Activated CD8-positive, alpha-beta T cell treated with anti-CD3 and anti-CD28 coated beads for 36 hours (primary cell): ENCODE measurements at regions not wholly inside any gene's neighbourhood (a gene's known extent, or its start where the extent isn't known, plus 50 kb on each side); places are given as distances from the start of the nearest gene placed in this dataset.

Experiments used
- ATAC-seq: fragments of 200-7000 bp; cut with Tn5 transposase; one replicate; pipeline ENCODE4 v1.10.0; 2021; ENCODE audit warnings: mild to moderate bottlenecking, moderate library complexity
- CTCF ChIA-PET: fragments of 350-600 bp; sonication (Branson Sonifier 250); formaldehyde crosslinking; loops from one replicate; lab custom pipeline; 2021; ENCODE audit warnings: antibody characterized with exemption; lab: Charles Lee
- POLR2A ChIA-PET: fragments of 350-600 bp; sonication (Branson Sonifier 250); formaldehyde crosslinking; loops from one replicate; lab custom pipeline; 2021; ENCODE audit warnings: antibody characterized with exemption; lab: Charles Lee
- DNase-seq: peaks from one replicate; pipeline ENCODE4 v3.0.0-alpha.2; 2020
- H3K27ac Mint-ChIP-seq: one replicate; pipeline ENCODE4 v1.8.0; 2021; ENCODE audit warnings: mild to moderate bottlenecking, mixed read lengths
- H3K27me3 Mint-ChIP-seq: one replicate; pipeline ENCODE4 v1.8.0; 2021; ENCODE audit warnings: mixed read lengths
- H3K36me3 Mint-ChIP-seq: one replicate; pipeline ENCODE4 v1.8.0; 2021; ENCODE audit warnings: low read depth, mixed read lengths
- H3K4me1 Mint-ChIP-seq: one replicate; pipeline ENCODE4 v1.8.0; 2021; ENCODE audit warnings: low read depth, mixed read lengths
- H3K4me3 Mint-ChIP-seq: one replicate; pipeline ENCODE4 v1.8.0; 2021; ENCODE audit warnings: mild to moderate bottlenecking, moderate library complexity, mixed read lengths
- H3K9me3 Mint-ChIP-seq: one replicate; pipeline ENCODE4 v1.8.0; 2021; ENCODE audit warnings: mixed read lengths
- CTCF ChIP-seq: fragments of 200-600 bp; IDR thresholded peaks from one replicate; pipeline ENCODE4 v1.8.0; 2022; ENCODE audit warnings: antibody characterized with exemption, mild to moderate bottlenecking
- intact Hi-C: fragments of 100-400 bp; cut with micrococcal nuclease; formaldehyde crosslinking; loops from one replicate; pipeline ENCODE4 v1.10.0; 2022

- CTCF ChIA-PET: no interaction called here
- POLR2A ChIA-PET: no interaction called here
- DNase-seq (no peak), ATAC-seq (no peak)
- Mint-ChIP-seq H3K27ac (no peak overlapping the region), H3K9me3 (no peaks in the 10 kb centered on the region), H3K27me3 (no peaks in the 10 kb centered on the region), H3K4me1 (no peaks in the 10 kb centered on the region), H3K4me3 (no peak overlapping the region), H3K36me3 (no peaks in the 10 kb centered on the region)
- no peak for TF ChIP-seq CTCF
- intact Hi-C loops: no loop called here
Observed at GRCh38 chr3:103047640-103048039, 612.8 kb downstream of the ZPLD1 start.

DNA sequence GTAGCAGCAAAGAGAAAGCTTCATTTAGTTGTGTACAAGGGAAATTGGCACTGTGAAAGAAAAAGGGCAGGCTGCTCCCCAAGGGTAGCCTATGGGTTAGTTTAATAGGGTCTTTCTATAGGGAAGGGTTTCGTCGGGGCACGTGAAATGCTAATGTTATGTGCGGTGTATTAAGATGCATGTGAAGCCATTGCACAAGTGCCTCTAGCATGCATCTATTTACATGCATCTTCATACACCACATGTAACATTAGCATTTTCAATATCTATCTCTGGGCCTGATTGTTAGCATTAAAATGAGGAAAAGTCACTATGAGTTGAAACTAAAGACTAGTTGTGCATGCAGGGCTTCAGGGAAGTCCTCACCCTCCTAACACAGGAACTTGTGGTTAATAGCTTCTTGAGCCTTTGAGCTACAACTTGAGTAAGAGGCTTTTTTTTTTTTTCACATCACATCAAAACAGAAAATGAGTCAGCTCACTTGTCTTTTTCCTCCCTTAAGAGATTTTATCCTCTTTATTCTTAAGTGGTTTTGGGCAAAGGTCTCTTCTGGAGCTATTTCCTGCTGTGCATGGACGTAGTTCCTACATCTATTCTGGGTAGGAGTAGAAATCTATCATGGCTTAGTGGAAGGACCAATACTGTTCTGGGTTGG lies 613.4 kb downstream of the ZPLD1 start:
- Mint-ChIP-seq H3K4me1 (no peaks in the 10 kb centered on the region), H3K36me3 (no peaks in the 10 kb centered on the region), H3K27me3 (no peaks in the 10 kb centered on the region), H3K4me3 (no peak overlapping the region), H3K9me3 (no peaks in the 10 kb centered on the region), H3K27ac (no peak overlapping the region)
- intact Hi-C loops: no loop called here
- TF ChIP-seq CTCF: no peak
- CTCF ChIA-PET: no interaction called here
- POLR2A ChIA-PET: interaction anchor here (1.0 kb wide), 1 partner anchor 376 kb away, joined by 3 read pairs; no protein-coding TSS in a partner anchor
- no peak for ATAC-seq
- DNase-seq: no peak

DNA sequence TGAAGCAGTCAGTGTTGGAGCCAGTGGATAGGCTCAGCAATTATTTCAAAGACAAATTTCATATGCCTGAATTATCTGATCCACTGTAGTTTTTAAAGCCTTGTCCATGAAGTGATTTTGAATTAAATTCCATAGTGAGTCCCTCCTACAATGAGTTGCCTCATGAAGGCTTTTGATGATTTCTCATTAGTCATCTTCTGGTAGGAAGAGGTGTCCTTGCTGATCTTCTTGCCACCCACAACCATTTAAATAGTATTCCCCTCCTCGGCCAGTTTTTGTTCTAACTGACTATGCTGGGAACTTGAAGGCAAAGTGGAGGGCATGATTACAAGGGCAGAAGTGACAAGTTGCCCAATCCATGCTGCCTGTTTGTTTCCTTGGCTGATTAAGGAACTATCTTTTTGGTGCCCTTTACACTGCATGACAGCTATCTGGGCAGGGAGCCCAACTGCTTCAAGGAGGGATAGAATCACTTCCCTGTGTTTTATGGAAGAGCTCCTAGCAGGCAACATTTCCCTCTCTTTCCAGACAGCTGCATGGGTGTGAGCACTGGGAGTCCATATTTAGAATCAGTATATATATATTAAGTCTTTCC lies 617.5 kb downstream of the ZPLD1 start:
- Mint-ChIP-seq H3K36me3 (no peaks in the 10 kb centered on the region), H3K4me1 (no peaks in the 10 kb centered on the region), H3K9me3 (no peaks in the 10 kb centered on the region), H3K27ac (no peak overlapping the region), H3K4me3 (no peak overlapping the region), H3K27me3 (no peaks in the 10 kb centered on the region)
- TF ChIP-seq CTCF: no peak
- ATAC-seq (no peak), DNase-seq (no peak)
- intact Hi-C loops: no loop called here
- ChIA-PET POLR2A (no interaction called here), CTCF (no interaction called here)

GRCh38 chr3:103055021-103055520 lies 620.3 kb downstream of the ZPLD1 start:
- no peaks in the 10 kb centered on the region for H3K27me3 Mint-ChIP-seq
- H3K36me3 Mint-ChIP-seq: no peaks in the 10 kb centered on the region
- DNase-seq (no peak), ATAC-seq (no peak)
- H3K27ac Mint-ChIP-seq: no peak overlapping the region
- TF ChIP-seq CTCF: no peak
- CTCF ChIA-PET: no interaction called here
- no peaks in the 10 kb centered on the region for H3K4me1 Mint-ChIP-seq
- no peaks in the 10 kb centered on the region for H3K9me3 Mint-ChIP-seq
- intact Hi-C loops: no loop called here
- POLR2A ChIA-PET: no interaction called here
- no peak overlapping the region for H3K4me3 Mint-ChIP-seq

DNA sequence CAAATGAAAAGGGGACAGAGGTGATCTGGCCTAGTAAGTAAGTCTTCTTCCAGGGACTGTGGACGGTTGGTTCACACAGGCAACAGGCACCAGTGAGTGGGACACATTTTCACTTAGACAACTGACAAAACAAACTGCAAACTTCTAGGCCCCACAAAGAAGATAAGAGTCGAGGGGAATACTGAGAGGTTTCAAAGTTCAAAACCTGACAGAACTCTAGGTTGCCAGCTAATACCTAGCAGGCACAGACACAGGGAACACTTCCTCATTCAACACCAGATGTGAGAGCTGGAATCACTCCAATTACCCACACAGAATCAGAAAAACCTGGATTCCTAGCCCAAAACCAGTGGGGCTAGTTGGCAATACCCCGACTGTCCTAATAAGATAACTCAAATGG lies 621.7 kb downstream of the ZPLD1 start:
- H3K36me3 Mint-ChIP-seq: no peaks in the 10 kb centered on the region

More for the DNA sequence above, 621.7 kb downstream of the ZPLD1 start:
- H3K27ac Mint-ChIP-seq: no peak overlapping the region
- no peak for DNase-seq
- ATAC-seq: no peak
- H3K9me3 Mint-ChIP-seq: no peaks in the 10 kb centered on the region
- POLR2A ChIA-PET: no interaction called here
- H3K4me1 Mint-ChIP-seq: no peaks in the 10 kb centered on the region
- CTCF ChIA-PET: no interaction called here
- H3K4me3 Mint-ChIP-seq: no peak overlapping the region
- TF ChIP-seq CTCF: no peak
- no peaks in the 10 kb centered on the region for H3K27me3 Mint-ChIP-seq
- intact Hi-C loops: no loop called here
